ENCODE measurements at regions not wholly inside any gene's neighbourhood (a gene's known extent, or its start where the extent isn't known, plus 50 kb on each side); places are given as distances from the start of the nearest gene placed in this dataset.
A peak's percentile ranks its signal among the peaks of the same experiment; 100 is the strongest.
"Not testable (repeated sequence)": the region's sequence is repeated elsewhere in the genome, so short reads cannot be mapped to it uniquely, and the experiment has no call there.

- no peak for DNase-seq
These were observed 423.6 kb upstream of the MDFIC2 start for GRCh38 chr3:70736009-70736408.

GRCh38 chr3:70734756-70735155, 422.3 kb upstream of the MDFIC2 start:
- no peak for DNase-seq

- no peak for DNase-seq
These were observed 418.6 kb upstream of the MDFIC2 start for GRCh38 chr3:70731046-70731445.

GRCh38 chr3:70729845-70730244, 417.4 kb upstream of the MDFIC2 start:
- no peak for DNase-seq

GRCh38 chr3:70728311-70728710, 415.9 kb upstream of the MDFIC2 start:
- no peak for DNase-seq

GRCh38 chr3:70726961-70727360, 414.5 kb upstream of the MDFIC2 start:
- no peak for DNase-seq

- no peak for DNase-seq
These were observed 413.9 kb upstream of the MDFIC2 start for GRCh38 chr3:70726096-70726938.

GRCh38 chr3:70722018-70722417, 409.6 kb upstream of the MDFIC2 start:
- DNase-seq, result no peak

- peak in 1 of 2 donors; percentile 33 for DNase-seq
These were observed 404.4 kb upstream of the MDFIC2 start for GRCh38 chr3:70716832-70717231.

- DNase-seq, result no peak
These were observed 400.1 kb upstream of the MDFIC2 start for GRCh38 chr3:70712449-70713082.

GRCh38 chr3:70703305-70704102, 391.1 kb upstream of the MDFIC2 start:
- no peak for DNase-seq

- DNase-seq, result no peak
These were observed 389.7 kb upstream of the MDFIC2 start for GRCh38 chr3:70702132-70702531.

- no peak for DNase-seq
These were observed 372.3 kb upstream of the MDFIC2 start for GRCh38 chr3:70684701-70685100.

GRCh38 chr3:70675810-70676209, 363.4 kb upstream of the MDFIC2 start:
- not testable (repeated sequence) for DNase-seq

- DNase-seq, result no peak
These were observed 346.3 kb upstream of the MDFIC2 start for GRCh38 chr3:70658513-70659310.

- no peak for DNase-seq
These were observed 345.0 kb upstream of the MDFIC2 start for GRCh38 chr3:70657454-70657853.

- no peak for DNase-seq
These were observed 335.4 kb upstream of the MDFIC2 start for GRCh38 chr3:70647823-70648222.

GRCh38 chr3:70647094-70647493, 334.7 kb upstream of the MDFIC2 start:
- no peak for DNase-seq

GRCh38 chr3:70646635-70647034, 334.2 kb upstream of the MDFIC2 start:
- DNase-seq, result no peak

GRCh38 chr3:70640481-70640880, 328.0 kb upstream of the MDFIC2 start:
- no peak for DNase-seq

GRCh38 chr3:70635301-70635700, 322.9 kb upstream of the MDFIC2 start:
- no peak for DNase-seq

GRCh38 chr3:70631716-70632307, 319.4 kb upstream of the MDFIC2 start:
- no peak for DNase-seq
